Activated CD8-positive, alpha-beta T cell treated with anti-CD3 and anti-CD28 coated beads for 36 hours (primary cell): ENCODE measurements at regions not wholly inside any gene's neighbourhood (a gene's known extent, or its start where the extent isn't known, plus 50 kb on each side); places are given as distances from the start of the nearest gene placed in this dataset.

Source experiments
- ATAC-seq: fragments of 200-7000 bp; cut with Tn5 transposase; one replicate; pipeline ENCODE4 v1.10.0; 2021; ENCODE audit warnings: mild to moderate bottlenecking, moderate library complexity
- CTCF ChIA-PET: fragments of 350-600 bp; sonication (Branson Sonifier 250); formaldehyde crosslinking; loops from one replicate; lab custom pipeline; 2021; ENCODE audit warnings: antibody characterized with exemption; lab: Charles Lee
- POLR2A ChIA-PET: fragments of 350-600 bp; sonication (Branson Sonifier 250); formaldehyde crosslinking; loops from one replicate; lab custom pipeline; 2021; ENCODE audit warnings: antibody characterized with exemption; lab: Charles Lee
- DNase-seq: peaks from one replicate; pipeline ENCODE4 v3.0.0-alpha.2; 2020
- H3K27ac Mint-ChIP-seq: one replicate; pipeline ENCODE4 v1.8.0; 2021; ENCODE audit warnings: mild to moderate bottlenecking, mixed read lengths
- H3K27me3 Mint-ChIP-seq: one replicate; pipeline ENCODE4 v1.8.0; 2021; ENCODE audit warnings: mixed read lengths
- H3K36me3 Mint-ChIP-seq: one replicate; pipeline ENCODE4 v1.8.0; 2021; ENCODE audit warnings: low read depth, mixed read lengths
- H3K4me1 Mint-ChIP-seq: one replicate; pipeline ENCODE4 v1.8.0; 2021; ENCODE audit warnings: low read depth, mixed read lengths
- H3K4me3 Mint-ChIP-seq: one replicate; pipeline ENCODE4 v1.8.0; 2021; ENCODE audit warnings: mild to moderate bottlenecking, moderate library complexity, mixed read lengths
- H3K9me3 Mint-ChIP-seq: one replicate; pipeline ENCODE4 v1.8.0; 2021; ENCODE audit warnings: mixed read lengths
- CTCF ChIP-seq: fragments of 200-600 bp; IDR thresholded peaks from one replicate; pipeline ENCODE4 v1.8.0; 2022; ENCODE audit warnings: antibody characterized with exemption, mild to moderate bottlenecking
- intact Hi-C: fragments of 100-400 bp; cut with micrococcal nuclease; formaldehyde crosslinking; loops from one replicate; pipeline ENCODE4 v1.10.0; 2022

GRCh38 chr1:224542783-224543440 is 73.2 kb upstream of the CNIH3 start:
- Mint-ChIP-seq H3K4me1 (peaks cover 19% of the 10 kb centered on the region), H3K4me3 (no peak overlapping the region), H3K27me3 (peaks cover 6% of the 10 kb centered on the region), H3K9me3 (no peaks in the 10 kb centered on the region), H3K36me3 (no peaks in the 10 kb centered on the region), H3K27ac (peak overlapping the region; percentile 58)
- CTCF ChIA-PET, result interaction anchor here (1.2 to 4.8 kb wide), 3 partner anchors 29 to 309 kb away, joined by 3 to 23 read pairs (median 4); no protein-coding TSS in a partner anchor
- POLR2A ChIA-PET, result no interaction called here
- peak; percentile 99 for ATAC-seq
- TF ChIP-seq CTCF, result no peak
- intact Hi-C loops, result no loop called here
- peak; percentile 63 for DNase-seq

DNA sequence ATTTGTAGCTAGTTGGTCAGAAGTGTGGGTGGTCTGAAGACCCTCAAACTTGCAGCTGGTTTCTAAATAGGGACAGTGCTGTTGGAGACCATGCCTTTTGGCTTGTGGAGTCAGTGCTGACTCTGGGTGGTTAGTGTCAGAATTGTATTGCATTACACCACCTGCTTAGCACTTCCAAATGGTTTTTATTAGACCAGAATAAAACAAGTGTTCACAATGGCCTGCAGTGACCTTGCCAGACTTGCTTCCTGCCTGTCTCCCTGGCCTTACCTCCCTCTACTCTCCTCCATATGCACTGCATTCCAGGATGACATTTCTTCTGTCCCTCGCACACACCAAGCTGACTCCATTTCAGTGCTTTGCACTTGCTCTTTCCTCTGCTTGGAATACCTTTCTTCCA is 72.7 kb upstream of the CNIH3 start:
- no peaks in the 10 kb centered on the region for H3K9me3 Mint-ChIP-seq
- ChIA-PET POLR2A (interaction anchor here (0.6 kb wide), 1 partner anchor 49 kb away, joined by 3 read pairs; no protein-coding TSS in a partner anchor), CTCF (interaction anchor here (1.2 to 4.8 kb wide), 3 partner anchors 30 to 308 kb away, joined by 3 to 23 read pairs (median 4); no protein-coding TSS in a partner anchor)
- H3K27ac Mint-ChIP-seq, result no peak overlapping the region
- no peak overlapping the region for H3K4me3 Mint-ChIP-seq
- intact Hi-C loops, result no loop called here
- no peaks in the 10 kb centered on the region for H3K36me3 Mint-ChIP-seq
- H3K4me1 Mint-ChIP-seq, result peaks cover 19% of the 10 kb centered on the region
- no peak for DNase-seq
- H3K27me3 Mint-ChIP-seq, result peaks cover 6% of the 10 kb centered on the region
- no peak for ATAC-seq
- no peak for TF ChIP-seq CTCF

DNA sequence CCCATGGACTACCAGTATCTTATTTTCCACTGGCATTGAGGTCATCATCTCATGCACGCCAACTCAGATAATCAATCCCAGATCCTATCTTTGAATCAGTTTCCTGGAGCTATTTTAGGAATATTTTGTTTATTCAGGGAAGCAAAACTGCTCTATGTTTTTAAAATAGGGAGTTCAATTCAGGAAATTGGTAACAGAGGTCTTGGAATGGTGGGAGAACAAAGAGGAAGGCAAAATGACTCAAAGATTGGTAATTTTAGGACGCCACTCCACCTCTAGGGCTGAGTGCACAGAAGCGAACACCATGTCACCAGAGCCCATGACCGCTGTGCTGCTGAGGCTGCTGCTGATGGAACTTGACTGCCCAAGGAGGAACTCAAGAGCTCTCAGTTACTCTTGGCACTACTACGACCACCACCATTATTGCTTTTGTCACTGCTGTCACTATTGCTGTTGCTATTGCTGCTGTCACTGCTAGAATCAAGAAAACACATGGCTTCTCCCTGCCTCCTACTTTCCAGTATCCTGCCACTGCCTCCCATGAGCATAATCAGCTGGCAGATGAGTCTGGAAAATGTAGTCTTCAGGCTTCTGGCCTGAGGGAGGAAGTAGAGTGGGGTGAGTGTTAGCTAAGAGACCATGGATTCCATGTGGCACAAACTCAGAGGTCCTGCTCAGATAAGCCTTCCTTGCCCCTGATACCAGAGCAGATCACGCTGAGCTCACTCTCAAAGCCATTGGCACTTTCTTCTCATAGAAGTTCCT is 71.6 kb upstream of the CNIH3 start:
- TF ChIP-seq CTCF, result no peak
- Mint-ChIP-seq H3K4me1 (peaks cover 19% of the 10 kb centered on the region), H3K36me3 (no peaks in the 10 kb centered on the region), H3K4me3 (no peak overlapping the region), H3K27ac (no peak overlapping the region), H3K27me3 (peaks cover 1% of the 10 kb centered on the region), H3K9me3 (no peaks in the 10 kb centered on the region)
- DNase-seq, result no peak
- intact Hi-C loops, result no loop called here
- CTCF ChIA-PET, result interaction anchor here (0.9 to 4.8 kb wide), 2 partner anchors 31 to 378 kb away, joined by 4 to 23 read pairs; no protein-coding TSS in a partner anchor
- POLR2A ChIA-PET, result interaction anchor here (1.1 to 1.3 kb wide), 2 partner anchors 18 to 46 kb away, joined by 3 to 4 read pairs; no protein-coding TSS in a partner anchor
- no peak for ATAC-seq

- TF ChIP-seq CTCF, result no peak
- Mint-ChIP-seq H3K9me3 (no peaks in the 10 kb centered on the region), H3K36me3 (no peaks in the 10 kb centered on the region), H3K4me3 (no peak overlapping the region), H3K27ac (no peak overlapping the region), H3K4me1 (peaks cover 19% of the 10 kb centered on the region), H3K27me3 (no peaks in the 10 kb centered on the region)
- ChIA-PET POLR2A (interaction anchor here (1.0 to 1.3 kb wide), 2 partner anchors 11 to 19 kb away, joined by 4 read pairs; no protein-coding TSS in a partner anchor), CTCF (interaction anchor here (0.9 to 4.8 kb wide), 2 partner anchors 32 to 377 kb away, joined by 4 to 23 read pairs; no protein-coding TSS in a partner anchor)
- DNase-seq (no peak), ATAC-seq (no peak)
- intact Hi-C loops, result no loop called here
These were observed 70.5 kb upstream of the CNIH3 start for GRCh38 chr1:224545571-224545970.
